WTC11 (cell line): ENCODE measurements at regions not wholly inside any gene's neighbourhood (a gene's known extent, or its start where the extent isn't known, plus 50 kb on each side); places are given as distances from the start of the nearest gene placed in this dataset.

ENCODE experiments used
- ATAC-seq: fragments of 200-7000 bp; cut with Tn5 transposase; 2 replicates; pipeline ENCODE4 v1.10.0; 2021; ENCODE audit warnings: mild to moderate bottlenecking, moderate library complexity
- CTCF ChIA-PET: fragments of 300-600 bp; sonication (Branson Sonifier 250); formaldehyde crosslinking; loops from one replicate; lab custom pipeline; 2021; ENCODE audit warnings: antibody characterized with exemption; lab: Charles Lee
- POLR2A ChIA-PET: fragments of 350-600 bp; sonication (Branson Sonifier 250); formaldehyde crosslinking; loops from one replicate; lab custom pipeline; 2021; ENCODE audit warnings: antibody characterized with exemption; lab: Charles Lee
- DNase-seq: peaks from one replicate; pipeline ENCODE4 v3.0.0; 2021; ENCODE audit warnings: low spot score
- H3K27ac Mint-ChIP-seq: 2 replicates; pipeline ENCODE4 v1.8.0; 2021; ENCODE audit warnings: mixed read lengths
- H3K27me3 Mint-ChIP-seq: 2 replicates; pipeline ENCODE4 v1.8.0; 2021; ENCODE audit warnings: low read depth, mild to moderate bottlenecking, moderate library complexity, mixed read lengths
- H3K36me3 Mint-ChIP-seq: 2 replicates; pipeline ENCODE4 v1.8.0; 2021; ENCODE audit warnings: mixed read lengths
- H3K4me1 Mint-ChIP-seq: 2 replicates; pipeline ENCODE4 v1.8.0; 2022; ENCODE audit warnings: mixed read lengths
- H3K4me3 Mint-ChIP-seq: 2 replicates; pipeline ENCODE4 v1.8.0; 2021; ENCODE audit warnings: mild to moderate bottlenecking, moderate library complexity, mixed read lengths
- H3K9me3 Mint-ChIP-seq: 2 replicates; pipeline ENCODE4 v1.8.0; 2021; ENCODE audit warnings: mixed read lengths
- CBFB ChIP-seq: sonication (generic); formaldehyde crosslinking; IDR thresholded peaks from 2 replicates; pipeline ENCODE4 v1.8.1; 2022; ENCODE audit warnings: mild to moderate bottlenecking, low read depth, missing genetic modification reagents
- EMX1 ChIP-seq: fragments of 250-450 bp; sonication (Bioruptor Pico); IDR thresholded peaks from 2 replicates; pipeline ENCODE4 v1.8.0; 2021; ENCODE audit warnings: mild to moderate bottlenecking
- FOXK1 ChIP-seq: sonication (generic); formaldehyde crosslinking; IDR thresholded peaks from 2 replicates; pipeline ENCODE4 v1.8.0; 2022; ENCODE audit warnings: mild to moderate bottlenecking, moderate library complexity, missing genetic modification reagents
- NFYB ChIP-seq: sonication (generic); formaldehyde crosslinking; conservative IDR thresholded peaks from 2 replicates; pipeline ENCODE4 v1.8.0; 2022; ENCODE audit warnings: low read depth, missing genetic modification reagents
- NR1H2 ChIP-seq: sonication (generic); formaldehyde crosslinking; IDR thresholded peaks from 2 replicates; pipeline ENCODE4 v1.9.0; 2021; ENCODE audit warnings: mild to moderate bottlenecking, moderate library complexity, missing genetic modification reagents
- RELA ChIP-seq: sonication (generic); formaldehyde crosslinking; IDR thresholded peaks from 2 replicates; pipeline ENCODE4 v1.8.1; 2022; ENCODE audit warnings: missing genetic modification reagents, mild to moderate bottlenecking, borderline replicate concordance
- ZNF671 ChIP-seq: fragments of 250-450 bp; sonication (Bioruptor Pico); IDR thresholded peaks from 2 replicates; pipeline ENCODE4 v1.8.0; 2021; ENCODE audit warnings: mild to moderate bottlenecking
- TF ChIP-seq, protein P1 (sequence below): sonication (generic); formaldehyde crosslinking; IDR thresholded peaks from 2 replicates; pipeline ENCODE4 v1.8.0; 2022; ENCODE audit warnings: mild to moderate bottlenecking, missing genetic modification reagents
- TF ChIP-seq, protein P2 (sequence below): sonication (generic); formaldehyde crosslinking; IDR thresholded peaks from 2 replicates; pipeline ENCODE4 v1.8.1; 2023; ENCODE audit warnings: mild to moderate bottlenecking, missing genetic modification reagents, moderate library complexity
- TF ChIP-seq, protein P3 (sequence below): sonication (generic); formaldehyde crosslinking; IDR thresholded peaks from 2 replicates; pipeline ENCODE4 v1.8.1; 2023; ENCODE audit warnings: mild to moderate bottlenecking, missing genetic modification reagents, borderline replicate concordance
- TF ChIP-seq, protein P4 (sequence below): sonication (generic); formaldehyde crosslinking; IDR thresholded peaks from 2 replicates; pipeline ENCODE4 v1.8.1; 2022; ENCODE audit warnings: low read depth, missing genetic modification reagents, borderline replicate concordance
- TF ChIP-seq, protein P5 (sequence below): sonication (generic); formaldehyde crosslinking; IDR thresholded peaks from 2 replicates; pipeline ENCODE4 v1.8.0; 2023; ENCODE audit warnings: missing genetic modification reagents
- TF ChIP-seq, protein P6 (sequence below): sonication (generic); formaldehyde crosslinking; IDR thresholded peaks from 2 replicates; pipeline ENCODE4 v1.8.1; 2023; ENCODE audit warnings: mild to moderate bottlenecking, missing genetic modification reagents, moderate library complexity
- TF ChIP-seq, protein P7 (sequence below): sonication (generic); formaldehyde crosslinking; IDR thresholded peaks from 2 replicates; pipeline ENCODE4 v1.8.1; 2022; ENCODE audit warnings: mild to moderate bottlenecking, missing genetic modification reagents, moderate library complexity, borderline replicate concordance
- TF ChIP-seq, protein P8 (sequence below): sonication (generic); formaldehyde crosslinking; IDR thresholded peaks from 2 replicates; pipeline ENCODE4 v1.8.1; 2023; ENCODE audit warnings: mild to moderate bottlenecking, missing genetic modification reagents
- TF ChIP-seq, protein P9 (sequence below): fragments of 250-450 bp; sonication (Bioruptor Pico); IDR thresholded peaks from 2 replicates; pipeline ENCODE4 v1.9.0; 2021; ENCODE audit warnings: mild to moderate bottlenecking, borderline replicate concordance
- TF ChIP-seq, protein P10 (sequence below): fragments of 250-450 bp; sonication (Bioruptor Pico); conservative IDR thresholded peaks from 2 replicates; pipeline ENCODE4 v1.9.0; 2021; ENCODE audit warnings: mild to moderate bottlenecking

DNA sequence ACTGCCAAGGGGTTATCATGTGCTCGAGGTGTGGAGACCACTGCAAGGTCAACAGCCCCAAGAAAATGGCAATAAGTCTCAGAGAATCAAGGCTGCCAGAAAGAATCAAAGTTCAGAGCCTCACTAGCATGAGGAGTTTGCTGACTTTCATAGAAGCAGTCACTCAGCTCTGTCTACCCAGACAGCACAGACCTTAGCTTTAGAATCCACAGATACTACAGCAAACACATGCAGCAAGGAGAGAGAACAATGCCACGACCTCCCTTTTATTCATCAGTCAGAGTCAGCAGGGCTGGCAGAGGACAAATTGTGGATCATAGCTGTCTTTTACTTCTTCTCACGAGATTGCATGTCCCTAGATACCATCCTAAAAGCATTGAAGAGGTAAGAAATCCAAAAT is 121.3 kb downstream of the MBL2 start:
- CTCF ChIA-PET, result no interaction called here

More for the DNA sequence above, 121.3 kb downstream of the MBL2 start:
- H3K4me1 Mint-ChIP-seq, result no peaks in the 10 kb centered on the region
- H3K9me3 Mint-ChIP-seq, result no peaks in the 10 kb centered on the region
- no peak overlapping the region for H3K4me3 Mint-ChIP-seq
- no peaks in the 10 kb centered on the region for H3K27me3 Mint-ChIP-seq
- no peaks in the 10 kb centered on the region for H3K36me3 Mint-ChIP-seq
- ATAC-seq (no peak), DNase-seq (no peak)
- H3K27ac Mint-ChIP-seq, result no peak overlapping the region
- POLR2A ChIA-PET, result no interaction called here
- TF ChIP-seq, protein P1, sequence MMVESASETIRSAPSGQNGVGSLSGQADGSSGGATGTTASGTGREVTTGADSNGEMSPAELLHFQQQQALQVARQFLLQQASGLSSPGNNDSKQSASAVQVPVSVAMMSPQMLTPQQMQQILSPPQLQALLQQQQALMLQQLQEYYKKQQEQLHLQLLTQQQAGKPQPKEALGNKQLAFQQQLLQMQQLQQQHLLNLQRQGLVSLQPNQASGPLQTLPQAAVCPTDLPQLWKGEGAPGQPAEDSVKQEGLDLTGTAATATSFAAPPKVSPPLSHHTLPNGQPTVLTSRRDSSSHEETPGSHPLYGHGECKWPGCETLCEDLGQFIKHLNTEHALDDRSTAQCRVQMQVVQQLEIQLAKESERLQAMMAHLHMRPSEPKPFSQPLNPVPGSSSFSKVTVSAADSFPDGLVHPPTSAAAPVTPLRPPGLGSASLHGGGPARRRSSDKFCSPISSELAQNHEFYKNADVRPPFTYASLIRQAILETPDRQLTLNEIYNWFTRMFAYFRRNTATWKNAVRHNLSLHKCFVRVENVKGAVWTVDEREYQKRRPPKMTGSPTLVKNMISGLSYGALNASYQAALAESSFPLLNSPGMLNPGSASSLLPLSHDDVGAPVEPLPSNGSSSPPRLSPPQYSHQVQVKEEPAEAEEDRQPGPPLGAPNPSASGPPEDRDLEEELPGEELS (CRISPR knock-in tag), result no peak
- no peak for TF ChIP-seq NFYB (CRISPR knock-in tag)
- no peak for TF ChIP-seq CBFB (CRISPR knock-in tag)
- TF ChIP-seq, protein P2, sequence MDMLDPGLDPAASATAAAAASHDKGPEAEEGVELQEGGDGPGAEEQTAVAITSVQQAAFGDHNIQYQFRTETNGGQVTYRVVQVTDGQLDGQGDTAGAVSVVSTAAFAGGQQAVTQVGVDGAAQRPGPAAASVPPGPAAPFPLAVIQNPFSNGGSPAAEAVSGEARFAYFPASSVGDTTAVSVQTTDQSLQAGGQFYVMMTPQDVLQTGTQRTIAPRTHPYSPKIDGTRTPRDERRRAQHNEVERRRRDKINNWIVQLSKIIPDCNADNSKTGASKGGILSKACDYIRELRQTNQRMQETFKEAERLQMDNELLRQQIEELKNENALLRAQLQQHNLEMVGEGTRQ (CRISPR knock-in tag), result no peak
- TF ChIP-seq FOXK1 (CRISPR knock-in tag), result no peak
- TF ChIP-seq, protein P3, sequence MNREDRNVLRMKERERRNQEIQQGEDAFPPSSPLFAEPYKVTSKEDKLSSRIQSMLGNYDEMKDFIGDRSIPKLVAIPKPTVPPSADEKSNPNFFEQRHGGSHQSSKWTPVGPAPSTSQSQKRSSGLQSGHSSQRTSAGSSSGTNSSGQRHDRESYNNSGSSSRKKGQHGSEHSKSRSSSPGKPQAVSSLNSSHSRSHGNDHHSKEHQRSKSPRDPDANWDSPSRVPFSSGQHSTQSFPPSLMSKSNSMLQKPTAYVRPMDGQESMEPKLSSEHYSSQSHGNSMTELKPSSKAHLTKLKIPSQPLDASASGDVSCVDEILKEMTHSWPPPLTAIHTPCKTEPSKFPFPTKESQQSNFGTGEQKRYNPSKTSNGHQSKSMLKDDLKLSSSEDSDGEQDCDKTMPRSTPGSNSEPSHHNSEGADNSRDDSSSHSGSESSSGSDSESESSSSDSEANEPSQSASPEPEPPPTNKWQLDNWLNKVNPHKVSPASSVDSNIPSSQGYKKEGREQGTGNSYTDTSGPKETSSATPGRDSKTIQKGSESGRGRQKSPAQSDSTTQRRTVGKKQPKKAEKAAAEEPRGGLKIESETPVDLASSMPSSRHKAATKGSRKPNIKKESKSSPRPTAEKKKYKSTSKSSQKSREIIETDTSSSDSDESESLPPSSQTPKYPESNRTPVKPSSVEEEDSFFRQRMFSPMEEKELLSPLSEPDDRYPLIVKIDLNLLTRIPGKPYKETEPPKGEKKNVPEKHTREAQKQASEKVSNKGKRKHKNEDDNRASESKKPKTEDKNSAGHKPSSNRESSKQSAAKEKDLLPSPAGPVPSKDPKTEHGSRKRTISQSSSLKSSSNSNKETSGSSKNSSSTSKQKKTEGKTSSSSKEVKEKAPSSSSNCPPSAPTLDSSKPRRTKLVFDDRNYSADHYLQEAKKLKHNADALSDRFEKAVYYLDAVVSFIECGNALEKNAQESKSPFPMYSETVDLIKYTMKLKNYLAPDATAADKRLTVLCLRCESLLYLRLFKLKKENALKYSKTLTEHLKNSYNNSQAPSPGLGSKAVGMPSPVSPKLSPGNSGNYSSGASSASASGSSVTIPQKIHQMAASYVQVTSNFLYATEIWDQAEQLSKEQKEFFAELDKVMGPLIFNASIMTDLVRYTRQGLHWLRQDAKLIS, result no peak
- no peak for TF ChIP-seq ZNF671
- TF ChIP-seq, protein P4, sequence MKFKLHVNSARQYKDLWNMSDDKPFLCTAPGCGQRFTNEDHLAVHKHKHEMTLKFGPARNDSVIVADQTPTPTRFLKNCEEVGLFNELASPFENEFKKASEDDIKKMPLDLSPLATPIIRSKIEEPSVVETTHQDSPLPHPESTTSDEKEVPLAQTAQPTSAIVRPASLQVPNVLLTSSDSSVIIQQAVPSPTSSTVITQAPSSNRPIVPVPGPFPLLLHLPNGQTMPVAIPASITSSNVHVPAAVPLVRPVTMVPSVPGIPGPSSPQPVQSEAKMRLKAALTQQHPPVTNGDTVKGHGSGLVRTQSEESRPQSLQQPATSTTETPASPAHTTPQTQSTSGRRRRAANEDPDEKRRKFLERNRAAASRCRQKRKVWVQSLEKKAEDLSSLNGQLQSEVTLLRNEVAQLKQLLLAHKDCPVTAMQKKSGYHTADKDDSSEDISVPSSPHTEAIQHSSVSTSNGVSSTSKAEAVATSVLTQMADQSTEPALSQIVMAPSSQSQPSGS, result no peak
- no peak for TF ChIP-seq EMX1 (CRISPR knock-in tag)
- TF ChIP-seq, protein P5, sequence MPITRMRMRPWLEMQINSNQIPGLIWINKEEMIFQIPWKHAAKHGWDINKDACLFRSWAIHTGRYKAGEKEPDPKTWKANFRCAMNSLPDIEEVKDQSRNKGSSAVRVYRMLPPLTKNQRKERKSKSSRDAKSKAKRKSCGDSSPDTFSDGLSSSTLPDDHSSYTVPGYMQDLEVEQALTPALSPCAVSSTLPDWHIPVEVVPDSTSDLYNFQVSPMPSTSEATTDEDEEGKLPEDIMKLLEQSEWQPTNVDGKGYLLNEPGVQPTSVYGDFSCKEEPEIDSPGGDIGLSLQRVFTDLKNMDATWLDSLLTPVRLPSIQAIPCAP, result no peak
- TF ChIP-seq, protein P6, sequence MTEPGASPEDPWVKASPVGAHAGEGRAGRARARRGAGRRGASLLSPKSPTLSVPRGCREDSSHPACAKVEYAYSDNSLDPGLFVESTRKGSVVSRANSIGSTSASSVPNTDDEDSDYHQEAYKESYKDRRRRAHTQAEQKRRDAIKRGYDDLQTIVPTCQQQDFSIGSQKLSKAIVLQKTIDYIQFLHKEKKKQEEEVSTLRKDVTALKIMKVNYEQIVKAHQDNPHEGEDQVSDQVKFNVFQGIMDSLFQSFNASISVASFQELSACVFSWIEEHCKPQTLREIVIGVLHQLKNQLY (CRISPR knock-in tag), result no peak
- TF ChIP-seq, protein P7, sequence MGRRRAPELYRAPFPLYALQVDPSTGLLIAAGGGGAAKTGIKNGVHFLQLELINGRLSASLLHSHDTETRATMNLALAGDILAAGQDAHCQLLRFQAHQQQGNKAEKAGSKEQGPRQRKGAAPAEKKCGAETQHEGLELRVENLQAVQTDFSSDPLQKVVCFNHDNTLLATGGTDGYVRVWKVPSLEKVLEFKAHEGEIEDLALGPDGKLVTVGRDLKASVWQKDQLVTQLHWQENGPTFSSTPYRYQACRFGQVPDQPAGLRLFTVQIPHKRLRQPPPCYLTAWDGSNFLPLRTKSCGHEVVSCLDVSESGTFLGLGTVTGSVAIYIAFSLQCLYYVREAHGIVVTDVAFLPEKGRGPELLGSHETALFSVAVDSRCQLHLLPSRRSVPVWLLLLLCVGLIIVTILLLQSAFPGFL, result no peak
- TF ChIP-seq NR1H2 (CRISPR knock-in tag), result no peak
- TF ChIP-seq, protein P8, sequence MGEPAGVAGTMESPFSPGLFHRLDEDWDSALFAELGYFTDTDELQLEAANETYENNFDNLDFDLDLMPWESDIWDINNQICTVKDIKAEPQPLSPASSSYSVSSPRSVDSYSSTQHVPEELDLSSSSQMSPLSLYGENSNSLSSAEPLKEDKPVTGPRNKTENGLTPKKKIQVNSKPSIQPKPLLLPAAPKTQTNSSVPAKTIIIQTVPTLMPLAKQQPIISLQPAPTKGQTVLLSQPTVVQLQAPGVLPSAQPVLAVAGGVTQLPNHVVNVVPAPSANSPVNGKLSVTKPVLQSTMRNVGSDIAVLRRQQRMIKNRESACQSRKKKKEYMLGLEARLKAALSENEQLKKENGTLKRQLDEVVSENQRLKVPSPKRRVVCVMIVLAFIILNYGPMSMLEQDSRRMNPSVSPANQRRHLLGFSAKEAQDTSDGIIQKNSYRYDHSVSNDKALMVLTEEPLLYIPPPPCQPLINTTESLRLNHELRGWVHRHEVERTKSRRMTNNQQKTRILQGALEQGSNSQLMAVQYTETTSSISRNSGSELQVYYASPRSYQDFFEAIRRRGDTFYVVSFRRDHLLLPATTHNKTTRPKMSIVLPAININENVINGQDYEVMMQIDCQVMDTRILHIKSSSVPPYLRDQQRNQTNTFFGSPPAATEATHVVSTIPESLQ (CRISPR knock-in tag), result no peak
- TF ChIP-seq, protein P9, sequence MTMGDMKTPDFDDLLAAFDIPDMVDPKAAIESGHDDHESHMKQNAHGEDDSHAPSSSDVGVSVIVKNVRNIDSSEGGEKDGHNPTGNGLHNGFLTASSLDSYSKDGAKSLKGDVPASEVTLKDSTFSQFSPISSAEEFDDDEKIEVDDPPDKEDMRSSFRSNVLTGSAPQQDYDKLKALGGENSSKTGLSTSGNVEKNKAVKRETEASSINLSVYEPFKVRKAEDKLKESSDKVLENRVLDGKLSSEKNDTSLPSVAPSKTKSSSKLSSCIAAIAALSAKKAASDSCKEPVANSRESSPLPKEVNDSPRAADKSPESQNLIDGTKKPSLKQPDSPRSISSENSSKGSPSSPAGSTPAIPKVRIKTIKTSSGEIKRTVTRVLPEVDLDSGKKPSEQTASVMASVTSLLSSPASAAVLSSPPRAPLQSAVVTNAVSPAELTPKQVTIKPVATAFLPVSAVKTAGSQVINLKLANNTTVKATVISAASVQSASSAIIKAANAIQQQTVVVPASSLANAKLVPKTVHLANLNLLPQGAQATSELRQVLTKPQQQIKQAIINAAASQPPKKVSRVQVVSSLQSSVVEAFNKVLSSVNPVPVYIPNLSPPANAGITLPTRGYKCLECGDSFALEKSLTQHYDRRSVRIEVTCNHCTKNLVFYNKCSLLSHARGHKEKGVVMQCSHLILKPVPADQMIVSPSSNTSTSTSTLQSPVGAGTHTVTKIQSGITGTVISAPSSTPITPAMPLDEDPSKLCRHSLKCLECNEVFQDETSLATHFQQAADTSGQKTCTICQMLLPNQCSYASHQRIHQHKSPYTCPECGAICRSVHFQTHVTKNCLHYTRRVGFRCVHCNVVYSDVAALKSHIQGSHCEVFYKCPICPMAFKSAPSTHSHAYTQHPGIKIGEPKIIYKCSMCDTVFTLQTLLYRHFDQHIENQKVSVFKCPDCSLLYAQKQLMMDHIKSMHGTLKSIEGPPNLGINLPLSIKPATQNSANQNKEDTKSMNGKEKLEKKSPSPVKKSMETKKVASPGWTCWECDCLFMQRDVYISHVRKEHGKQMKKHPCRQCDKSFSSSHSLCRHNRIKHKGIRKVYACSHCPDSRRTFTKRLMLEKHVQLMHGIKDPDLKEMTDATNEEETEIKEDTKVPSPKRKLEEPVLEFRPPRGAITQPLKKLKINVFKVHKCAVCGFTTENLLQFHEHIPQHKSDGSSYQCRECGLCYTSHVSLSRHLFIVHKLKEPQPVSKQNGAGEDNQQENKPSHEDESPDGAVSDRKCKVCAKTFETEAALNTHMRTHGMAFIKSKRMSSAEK (CRISPR knock-in tag), result no peak
- no peak for TF ChIP-seq RELA (CRISPR knock-in tag)
- TF ChIP-seq, protein P10, sequence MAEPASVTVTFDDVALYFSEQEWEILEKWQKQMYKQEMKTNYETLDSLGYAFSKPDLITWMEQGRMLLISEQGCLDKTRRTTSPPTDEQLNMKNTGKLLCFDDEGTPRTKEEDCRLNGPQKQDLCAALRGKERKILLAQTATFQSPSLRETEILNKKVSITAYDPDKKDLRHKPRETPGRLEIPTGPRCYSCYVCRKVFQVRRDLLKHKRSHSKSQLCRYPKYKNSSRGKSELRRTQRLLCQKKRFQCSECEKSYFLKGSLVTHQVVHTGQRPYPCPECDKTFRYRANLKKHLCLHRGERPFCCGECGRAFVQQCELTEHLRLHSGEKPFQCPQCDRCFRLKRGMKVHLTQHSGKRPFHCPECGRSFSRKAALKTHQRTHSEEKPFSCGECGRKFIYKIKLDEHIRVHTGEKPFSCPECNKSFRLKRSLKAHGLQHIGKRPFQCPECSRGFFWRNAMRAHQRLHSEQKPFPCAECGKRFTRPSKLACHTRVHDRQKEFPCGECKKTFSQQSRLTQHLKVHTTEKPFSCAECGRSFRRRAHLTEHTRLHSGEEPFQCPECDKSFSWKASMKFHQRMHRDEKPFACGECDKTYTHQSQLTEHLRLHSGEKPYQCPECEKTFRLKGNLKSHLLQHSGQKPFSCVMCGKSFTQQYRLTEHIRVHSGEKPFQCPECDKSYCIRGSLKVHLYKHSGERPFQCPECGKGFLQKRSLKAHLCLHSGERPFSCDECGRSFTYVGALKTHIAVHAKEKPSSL (CRISPR knock-in tag), result no peak
